Neural progenitor cell (in vitro differentiated cells): ENCODE measurements at regions not wholly inside any gene's neighbourhood (a gene's known extent, or its start where the extent isn't known, plus 50 kb on each side); places are given as distances from the start of the nearest gene placed in this dataset.

Source experiments
- DNase-seq: peaks from one replicate; pipeline ENCODE4 v3.0.0-alpha.2; 2016; ENCODE audit warnings: low spot score
- H2AFZ ChIP-seq: fragments of 200-600 bp; sonication (generic); replicated peaks from 2 replicates; pipeline ENCODE4 v1.6.1; 2016; ENCODE audit warnings: antibody characterized with exemption
- H3F3A ChIP-seq: fragments of 200-600 bp; sonication (generic); 2 replicates; pipeline ENCODE4 v1.6.1; 2016; ENCODE audit warnings: antibody characterized with exemption, low read depth
- H3K27ac ChIP-seq: fragments of 200-600 bp; sonication (generic); 2 replicates; pipeline ENCODE4 v1.5.1; 2016; ENCODE audit warnings: mild to moderate bottlenecking
- H3K27me3 ChIP-seq: fragments of 200-600 bp; sonication (generic); 2 replicates; pipeline ENCODE4 v1.6.1; 2016; ENCODE audit warnings: mild to moderate bottlenecking, moderate library complexity
- H3K36me3 ChIP-seq: fragments of 200-600 bp; sonication (generic); 2 replicates; pipeline ENCODE4 v1.5.1; 2016
- H3K4me1 ChIP-seq: fragments of 200-600 bp; sonication (generic); 2 replicates; pipeline ENCODE4 v1.6.1; 2016; ENCODE audit warnings: mixed run types
- H3K4me2 ChIP-seq: fragments of 200-600 bp; sonication (generic); 2 replicates; pipeline ENCODE4 v1.6.1; 2016
- H3K4me3 ChIP-seq: fragments of 200-600 bp; sonication (generic); 2 replicates; pipeline ENCODE4 v1.5.1; 2016
- H3K79me2 ChIP-seq: fragments of 200-600 bp; sonication (generic); 2 replicates; pipeline ENCODE4 v1.6.1; 2016; ENCODE audit warnings: low read depth
- H3K9ac ChIP-seq: fragments of 200-600 bp; sonication (generic); 2 replicates; pipeline ENCODE4 v1.6.1; 2016
- H3K9me3 ChIP-seq: fragments of 200-600 bp; sonication (generic); 2 replicates; pipeline ENCODE4 v1.5.1; 2016; ENCODE audit warnings: low read depth
- H4K20me1 ChIP-seq: fragments of 200-600 bp; sonication (generic); 2 replicates; pipeline ENCODE4 v1.6.1; 2016; ENCODE audit warnings: low read depth
- H3K27ac Mint-ChIP-seq: 3 replicates; pipeline ENCODE4 v1.8.0; 2021; ENCODE audit warnings: mixed read lengths
- H3K27me3 Mint-ChIP-seq: 2 replicates; pipeline ENCODE4 v1.8.0; 2022; ENCODE audit warnings: low read depth, mild to moderate bottlenecking, inconsistent platforms, moderate library complexity, mixed read lengths; ENCODE audit not compliant: insufficient read depth
- H3K36me3 Mint-ChIP-seq: 3 replicates; pipeline ENCODE4 v1.8.0; 2021; ENCODE audit warnings: mixed read lengths
- H3K4me1 Mint-ChIP-seq: 3 replicates; pipeline ENCODE4 v1.8.0; 2021; ENCODE audit warnings: mixed read lengths
- H3K4me3 Mint-ChIP-seq: 3 replicates; pipeline ENCODE4 v1.8.0; 2021; ENCODE audit warnings: mild to moderate bottlenecking, moderate library complexity, mixed read lengths
- H3K9me3 Mint-ChIP-seq: 3 replicates; pipeline ENCODE4 v1.8.0; 2020; ENCODE audit warnings: mixed read lengths
- CTCF ChIP-seq: fragments of 200-600 bp; sonication (generic); IDR thresholded peaks from 2 replicates; pipeline ENCODE4 v1.5.1; 2017; ENCODE audit warnings: antibody characterized with exemption, mild to moderate bottlenecking
- EZH2 ChIP-seq: fragments of 200-600 bp; sonication (generic); IDR thresholded peaks from 2 replicates; pipeline ENCODE4 v1.6.1; 2017; ENCODE audit warnings: antibody characterized with exemption, mild to moderate bottlenecking, moderate library complexity
- EZH2phosphoT487 ChIP-seq: fragments of 200-600 bp; sonication (generic); IDR thresholded peaks from 2 replicates; pipeline ENCODE4 v1.6.1; 2017; ENCODE audit warnings: antibody characterized with exemption

GRCh38 chr2:204331180-204331579 lies 214.1 kb upstream of the PARD3B start:
- Mint-ChIP-seq H3K4me3 (no peak overlapping the region), H3K36me3 (no peaks in the 10 kb centered on the region), H3K9me3 (peaks cover 5% of the 10 kb centered on the region), H3K4me1 (peaks cover 29% of the 10 kb centered on the region), H3K27me3 (peaks cover 13% of the 10 kb centered on the region), H3K27ac (no peak overlapping the region)
- Histone ChIP-seq H3K79me2 (no peaks in the 10 kb centered on the region), H3K36me3 (no peaks in the 10 kb centered on the region), H3K27me3 (no peaks in the 10 kb centered on the region), H3F3A (no peaks in the 10 kb centered on the region), H3K4me1 (no peaks in the 10 kb centered on the region), H2AFZ (no peak overlapping the region), H3K4me3 (no peak overlapping the region), H3K9ac (no peak overlapping the region), H3K27ac (no peak overlapping the region), H3K4me2 (no peak overlapping the region), H4K20me1 (no peaks in the 10 kb centered on the region), H3K9me3 (no peaks in the 10 kb centered on the region)
- TF ChIP-seq EZH2, result no peak
- no peak for TF ChIP-seq EZH2phosphoT487
- no peak for TF ChIP-seq CTCF
- DNase-seq, result no peak

- no peak for DNase-seq
- no peak overlapping the region for H3K27ac Mint-ChIP-seq
- Histone ChIP-seq H3F3A (no peaks in the 10 kb centered on the region), H3K9me3 (no peaks in the 10 kb centered on the region), H3K4me1 (no peaks in the 10 kb centered on the region), H3K27me3 (no peaks in the 10 kb centered on the region), H3K9ac (no peak overlapping the region), H4K20me1 (no peaks in the 10 kb centered on the region), H3K4me3 (no peak overlapping the region), H3K79me2 (no peaks in the 10 kb centered on the region), H3K27ac (no peak overlapping the region), H3K36me3 (no peaks in the 10 kb centered on the region), H3K4me2 (no peak overlapping the region), H2AFZ (no peak overlapping the region)
- no peak overlapping the region for H3K4me3 Mint-ChIP-seq
- H3K4me1 Mint-ChIP-seq, result peaks cover 25% of the 10 kb centered on the region
- no peaks in the 10 kb centered on the region for H3K9me3 Mint-ChIP-seq
- peaks cover 9% of the 10 kb centered on the region for H3K27me3 Mint-ChIP-seq
- H3K36me3 Mint-ChIP-seq, result no peaks in the 10 kb centered on the region
- no peak for TF ChIP-seq CTCF
- no peak for TF ChIP-seq EZH2phosphoT487
These were observed 213.3 kb upstream of the PARD3B start for GRCh38 chr2:204331988-204332387.

GRCh38 chr2:204332706-204333105 lies 212.6 kb upstream of the PARD3B start:
- Histone ChIP-seq H3K79me2 (no peaks in the 10 kb centered on the region), H3K27ac (no peak overlapping the region), H3K4me2 (no peak overlapping the region), H3K27me3 (no peaks in the 10 kb centered on the region), H2AFZ (no peak overlapping the region), H3K4me1 (no peaks in the 10 kb centered on the region), H3K9ac (no peak overlapping the region), H4K20me1 (no peaks in the 10 kb centered on the region), H3K36me3 (no peaks in the 10 kb centered on the region), H3K9me3 (no peaks in the 10 kb centered on the region), H3K4me3 (no peak overlapping the region), H3F3A (no peaks in the 10 kb centered on the region)
- H3K36me3 Mint-ChIP-seq, result no peaks in the 10 kb centered on the region
- no peaks in the 10 kb centered on the region for H3K9me3 Mint-ChIP-seq
- H3K4me1 Mint-ChIP-seq, result peaks cover 25% of the 10 kb centered on the region
- TF ChIP-seq CTCF (no peak), EZH2 (no peak), EZH2phosphoT487 (no peak)
- H3K4me3 Mint-ChIP-seq, result no peak overlapping the region
- no peak for DNase-seq
- peaks cover 5% of the 10 kb centered on the region for H3K27me3 Mint-ChIP-seq
- H3K27ac Mint-ChIP-seq, result no peak overlapping the region

GRCh38 chr2:204333861-204334260 lies 211.4 kb upstream of the PARD3B start:
- no peak overlapping the region for H3K27ac ChIP-seq

More at GRCh38 chr2:204333861-204334260, 211.4 kb upstream of the PARD3B start:
- Histone ChIP-seq H3K27me3 (no peaks in the 10 kb centered on the region), H3K4me1 (peaks cover 9% of the 10 kb centered on the region), H3F3A (no peaks in the 10 kb centered on the region), H2AFZ (no peak overlapping the region), H4K20me1 (no peaks in the 10 kb centered on the region), H3K36me3 (no peaks in the 10 kb centered on the region), H3K79me2 (no peaks in the 10 kb centered on the region), H3K9ac (no peak overlapping the region), H3K4me3 (no peak overlapping the region), H3K4me2 (no peak overlapping the region), H3K9me3 (no peaks in the 10 kb centered on the region)
- H3K27ac Mint-ChIP-seq, result no peak overlapping the region
- H3K4me1 Mint-ChIP-seq, result peaks cover 17% of the 10 kb centered on the region
- H3K4me3 Mint-ChIP-seq, result no peak overlapping the region
- no peaks in the 10 kb centered on the region for H3K9me3 Mint-ChIP-seq
- TF ChIP-seq EZH2 (no peak), CTCF (no peak), EZH2phosphoT487 (no peak)
- no peaks in the 10 kb centered on the region for H3K36me3 Mint-ChIP-seq
- no peak for DNase-seq
- peaks cover 4% of the 10 kb centered on the region for H3K27me3 Mint-ChIP-seq
